ENCODE measurements at regions not wholly inside any gene's neighbourhood (a gene's known extent, or its start where the extent isn't known, plus 50 kb on each side); places are given as distances from the start of the nearest gene placed in this dataset.

DNA sequence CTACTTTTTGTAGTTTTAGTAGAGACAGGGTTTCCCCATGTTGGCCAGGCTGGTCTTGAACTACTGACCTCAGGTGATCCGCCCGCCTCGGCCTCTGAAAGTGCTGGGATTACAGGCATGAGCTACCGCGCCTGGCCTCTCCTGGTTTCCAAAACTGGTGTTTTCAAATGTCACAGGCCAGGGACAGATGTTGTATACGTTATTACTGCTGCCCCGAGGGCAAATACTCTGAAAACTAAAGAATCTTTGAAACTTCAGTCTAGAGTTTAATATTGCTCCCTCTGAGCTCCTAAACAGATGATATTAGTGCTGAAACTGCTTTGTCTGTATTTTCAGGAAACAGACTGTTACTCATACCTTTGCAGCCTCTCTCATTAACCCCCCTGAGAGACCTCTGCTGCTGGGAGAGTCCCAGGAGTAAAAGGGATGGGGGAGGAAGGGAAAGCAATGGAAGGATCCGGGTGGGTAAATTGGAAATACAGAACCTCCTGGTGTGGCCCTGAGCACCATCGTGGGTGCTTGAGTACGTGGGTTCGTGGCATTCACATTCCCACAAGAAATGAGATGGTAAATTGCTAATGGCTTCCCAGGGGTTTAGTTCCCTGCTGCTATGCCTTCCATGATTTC lies 96.3 kb upstream of the IGF1R start:
- TF ChIP-seq, protein P1, sequence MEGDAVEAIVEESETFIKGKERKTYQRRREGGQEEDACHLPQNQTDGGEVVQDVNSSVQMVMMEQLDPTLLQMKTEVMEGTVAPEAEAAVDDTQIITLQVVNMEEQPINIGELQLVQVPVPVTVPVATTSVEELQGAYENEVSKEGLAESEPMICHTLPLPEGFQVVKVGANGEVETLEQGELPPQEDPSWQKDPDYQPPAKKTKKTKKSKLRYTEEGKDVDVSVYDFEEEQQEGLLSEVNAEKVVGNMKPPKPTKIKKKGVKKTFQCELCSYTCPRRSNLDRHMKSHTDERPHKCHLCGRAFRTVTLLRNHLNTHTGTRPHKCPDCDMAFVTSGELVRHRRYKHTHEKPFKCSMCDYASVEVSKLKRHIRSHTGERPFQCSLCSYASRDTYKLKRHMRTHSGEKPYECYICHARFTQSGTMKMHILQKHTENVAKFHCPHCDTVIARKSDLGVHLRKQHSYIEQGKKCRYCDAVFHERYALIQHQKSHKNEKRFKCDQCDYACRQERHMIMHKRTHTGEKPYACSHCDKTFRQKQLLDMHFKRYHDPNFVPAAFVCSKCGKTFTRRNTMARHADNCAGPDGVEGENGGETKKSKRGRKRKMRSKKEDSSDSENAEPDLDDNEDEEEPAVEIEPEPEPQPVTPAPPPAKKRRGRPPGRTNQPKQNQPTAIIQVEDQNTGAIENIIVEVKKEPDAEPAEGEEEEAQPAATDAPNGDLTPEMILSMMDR (IDR thresholded peaks at IDR 0.05) = no peak
- TF ChIP-seq POLR2AphosphoS5 (IDR thresholded peaks at IDR 0.05) = no peak

Data from sigmoid colon (tissue), 4 donors.